ENCODE measurements at regions not wholly inside any gene's neighbourhood (a gene's known extent, or its start where the extent isn't known, plus 50 kb on each side); places are given as distances from the start of the nearest gene placed in this dataset.

GRCh38 chr17:33501185-33501584, 208.1 kb upstream of the ASIC2 start:
- TF ChIP-seq, protein P1, sequence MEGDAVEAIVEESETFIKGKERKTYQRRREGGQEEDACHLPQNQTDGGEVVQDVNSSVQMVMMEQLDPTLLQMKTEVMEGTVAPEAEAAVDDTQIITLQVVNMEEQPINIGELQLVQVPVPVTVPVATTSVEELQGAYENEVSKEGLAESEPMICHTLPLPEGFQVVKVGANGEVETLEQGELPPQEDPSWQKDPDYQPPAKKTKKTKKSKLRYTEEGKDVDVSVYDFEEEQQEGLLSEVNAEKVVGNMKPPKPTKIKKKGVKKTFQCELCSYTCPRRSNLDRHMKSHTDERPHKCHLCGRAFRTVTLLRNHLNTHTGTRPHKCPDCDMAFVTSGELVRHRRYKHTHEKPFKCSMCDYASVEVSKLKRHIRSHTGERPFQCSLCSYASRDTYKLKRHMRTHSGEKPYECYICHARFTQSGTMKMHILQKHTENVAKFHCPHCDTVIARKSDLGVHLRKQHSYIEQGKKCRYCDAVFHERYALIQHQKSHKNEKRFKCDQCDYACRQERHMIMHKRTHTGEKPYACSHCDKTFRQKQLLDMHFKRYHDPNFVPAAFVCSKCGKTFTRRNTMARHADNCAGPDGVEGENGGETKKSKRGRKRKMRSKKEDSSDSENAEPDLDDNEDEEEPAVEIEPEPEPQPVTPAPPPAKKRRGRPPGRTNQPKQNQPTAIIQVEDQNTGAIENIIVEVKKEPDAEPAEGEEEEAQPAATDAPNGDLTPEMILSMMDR (IDR thresholded peaks at IDR 0.05): no peak
- TF ChIP-seq POLR2A (IDR thresholded peaks at IDR 0.05): no peak

All from heart left ventricle (tissue), 13 donors.